SK-N-SH treated with all-trans-retinoic acid at 6 μM for 48 hours (cell line): ENCODE measurements at regions not wholly inside any gene's neighbourhood (a gene's known extent, or its start where the extent isn't known, plus 50 kb on each side); places are given as distances from the start of the nearest gene placed in this dataset.

ENCODE experiments used
- ATAC-seq: fragments of 200-7000 bp; cut with Tn5 transposase; 3 replicates; pipeline ENCODE4 v1.9.1; 2020; ENCODE audit warnings: mild to moderate bottlenecking, moderate library complexity
- ARNTL ChIP-seq: fragments of 450-650 bp; formaldehyde crosslinking; IDR thresholded peaks from 2 replicates; pipeline ENCODE4 v1.5.0; 2020; ENCODE audit warnings: low read depth, mild to moderate bottlenecking, moderate library complexity, borderline replicate concordance
- BACH2 ChIP-seq: fragments of 250-450 bp; sonication (Bioruptor Pico); IDR thresholded peaks from 2 replicates; pipeline ENCODE4 v1.9.0; 2021; ENCODE audit warnings: mild to moderate bottlenecking, borderline replicate concordance
- CSRNP3 ChIP-seq: fragments of 250-450 bp; sonication (Bioruptor Pico); IDR thresholded peaks from 2 replicates; pipeline ENCODE4 v1.5.1; 2021; ENCODE audit warnings: mild to moderate bottlenecking, moderate library complexity
- ESRRG ChIP-seq: fragments of 250-450 bp; sonication (Bioruptor Pico); IDR thresholded peaks from 2 replicates; pipeline ENCODE4 v1.6.1; 2021; ENCODE audit warnings: mild to moderate bottlenecking
- GLIS3 ChIP-seq: fragments of 250-450 bp; sonication (Bioruptor Pico); IDR thresholded peaks from 2 replicates; pipeline ENCODE4 v1.5.0; 2020; ENCODE audit warnings: mild to moderate bottlenecking, moderate library complexity
- ISL1 ChIP-seq: fragments of 250-450 bp; sonication (Bioruptor Pico); IDR thresholded peaks from 2 replicates; pipeline ENCODE4 v2.1.2; 2022; ENCODE audit warnings: mild to moderate bottlenecking, moderate library complexity
- OSR1 ChIP-seq: fragments of 250-450 bp; sonication (Bioruptor Pico); IDR thresholded peaks from 2 replicates; pipeline ENCODE4 v1.8.0; 2022; ENCODE audit warnings: moderate library complexity, mild to moderate bottlenecking, inconsistent platforms
- PPARA ChIP-seq: fragments of 250-450 bp; sonication (Bioruptor Pico); IDR thresholded peaks from 2 replicates; pipeline ENCODE4 v1.5.0; 2020; ENCODE audit warnings: mild to moderate bottlenecking, borderline replicate concordance
- RARB ChIP-seq: fragments of 250-450 bp; sonication (Bioruptor Pico); IDR thresholded peaks from 2 replicates; pipeline ENCODE4 v1.8.0; 2021; ENCODE audit warnings: mild to moderate bottlenecking, moderate library complexity
- TCF4 ChIP-seq: fragments of 250-450 bp; sonication (Bioruptor Pico); IDR thresholded peaks from 2 replicates; pipeline ENCODE4 v1.8.0; 2021; ENCODE audit warnings: mild to moderate bottlenecking, moderate library complexity, borderline replicate concordance
- TOX ChIP-seq: fragments of 250-450 bp; sonication (Bioruptor Pico); IDR thresholded peaks from 2 replicates; pipeline ENCODE4 v1.8.0; 2021; ENCODE audit warnings: mild to moderate bottlenecking, moderate library complexity, borderline replicate concordance
- ZFP3 ChIP-seq: fragments of 250-450 bp; sonication (Bioruptor Pico); IDR thresholded peaks from 2 replicates; pipeline ENCODE4 v1.5.0; 2020; ENCODE audit warnings: mild to moderate bottlenecking, moderate library complexity
- ZFP30 ChIP-seq: fragments of 450-650 bp; formaldehyde crosslinking; IDR thresholded peaks from 2 replicates; pipeline ENCODE4 v1.5.0; 2022; ENCODE audit warnings: mild to moderate bottlenecking, moderate library complexity
- ZNF565 ChIP-seq: fragments of 450-650 bp; formaldehyde crosslinking; conservative IDR thresholded peaks from 2 replicates; pipeline ENCODE4 v1.5.0; 2020; ENCODE audit warnings: low read depth, mild to moderate bottlenecking, moderate library complexity
- TF ChIP-seq, protein P1 (sequence below): fragments of 250-450 bp; sonication (Bioruptor Pico); IDR thresholded peaks from 2 replicates; pipeline ENCODE4 v1.8.0; 2021; ENCODE audit warnings: low read depth, mild to moderate bottlenecking, moderate library complexity, borderline replicate concordance
- TF ChIP-seq, protein P2 (sequence below): fragments of 250-450 bp; sonication (Bioruptor Pico); IDR thresholded peaks from 2 replicates; pipeline ENCODE4 v1.8.0; 2020; ENCODE audit warnings: mild to moderate bottlenecking, moderate library complexity, borderline replicate concordance
- TF ChIP-seq, protein P3 (sequence below): fragments of 250-450 bp; sonication (Bioruptor Pico); IDR thresholded peaks from 2 replicates; pipeline ENCODE4 v1.5.0; 2020; ENCODE audit warnings: mild to moderate bottlenecking, moderate library complexity

GRCh38 chr1:98328855-98329254 is 332.7 kb upstream of the SNX7 start:
- no peak for TF ChIP-seq TCF4 (CRISPR knock-in tag)
- no peak for TF ChIP-seq ZFP30 (CRISPR knock-in tag)
- TF ChIP-seq RARB (CRISPR knock-in tag) = no peak
- TF ChIP-seq PPARA = no peak
- TF ChIP-seq TOX (CRISPR knock-in tag) = no peak
- TF ChIP-seq, protein P1, sequence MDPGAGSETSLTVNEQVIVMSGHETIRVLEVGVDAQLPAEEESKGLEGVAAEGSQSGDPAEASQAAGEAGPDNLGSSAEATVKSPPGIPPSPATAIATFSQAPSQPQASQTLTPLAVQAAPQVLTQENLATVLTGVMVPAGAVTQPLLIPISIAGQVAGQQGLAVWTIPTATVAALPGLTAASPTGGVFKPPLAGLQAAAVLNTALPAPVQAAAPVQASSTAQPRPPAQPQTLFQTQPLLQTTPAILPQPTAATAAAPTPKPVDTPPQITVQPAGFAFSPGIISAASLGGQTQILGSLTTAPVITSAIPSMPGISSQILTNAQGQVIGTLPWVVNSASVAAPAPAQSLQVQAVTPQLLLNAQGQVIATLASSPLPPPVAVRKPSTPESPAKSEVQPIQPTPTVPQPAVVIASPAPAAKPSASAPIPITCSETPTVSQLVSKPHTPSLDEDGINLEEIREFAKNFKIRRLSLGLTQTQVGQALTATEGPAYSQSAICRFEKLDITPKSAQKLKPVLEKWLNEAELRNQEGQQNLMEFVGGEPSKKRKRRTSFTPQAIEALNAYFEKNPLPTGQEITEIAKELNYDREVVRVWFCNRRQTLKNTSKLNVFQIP = no peak
- TF ChIP-seq, protein P2, sequence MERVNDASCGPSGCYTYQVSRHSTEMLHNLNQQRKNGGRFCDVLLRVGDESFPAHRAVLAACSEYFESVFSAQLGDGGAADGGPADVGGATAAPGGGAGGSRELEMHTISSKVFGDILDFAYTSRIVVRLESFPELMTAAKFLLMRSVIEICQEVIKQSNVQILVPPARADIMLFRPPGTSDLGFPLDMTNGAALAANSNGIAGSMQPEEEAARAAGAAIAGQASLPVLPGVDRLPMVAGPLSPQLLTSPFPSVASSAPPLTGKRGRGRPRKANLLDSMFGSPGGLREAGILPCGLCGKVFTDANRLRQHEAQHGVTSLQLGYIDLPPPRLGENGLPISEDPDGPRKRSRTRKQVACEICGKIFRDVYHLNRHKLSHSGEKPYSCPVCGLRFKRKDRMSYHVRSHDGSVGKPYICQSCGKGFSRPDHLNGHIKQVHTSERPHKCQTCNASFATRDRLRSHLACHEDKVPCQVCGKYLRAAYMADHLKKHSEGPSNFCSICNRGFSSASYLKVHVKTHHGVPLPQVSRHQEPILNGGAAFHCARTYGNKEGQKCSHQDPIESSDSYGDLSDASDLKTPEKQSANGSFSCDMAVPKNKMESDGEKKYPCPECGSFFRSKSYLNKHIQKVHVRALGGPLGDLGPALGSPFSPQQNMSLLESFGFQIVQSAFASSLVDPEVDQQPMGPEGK (CRISPR knock-in tag) = no peak
- no peak for TF ChIP-seq ESRRG (CRISPR knock-in tag)
- no peak for TF ChIP-seq ZNF565
- TF ChIP-seq, protein P3, sequence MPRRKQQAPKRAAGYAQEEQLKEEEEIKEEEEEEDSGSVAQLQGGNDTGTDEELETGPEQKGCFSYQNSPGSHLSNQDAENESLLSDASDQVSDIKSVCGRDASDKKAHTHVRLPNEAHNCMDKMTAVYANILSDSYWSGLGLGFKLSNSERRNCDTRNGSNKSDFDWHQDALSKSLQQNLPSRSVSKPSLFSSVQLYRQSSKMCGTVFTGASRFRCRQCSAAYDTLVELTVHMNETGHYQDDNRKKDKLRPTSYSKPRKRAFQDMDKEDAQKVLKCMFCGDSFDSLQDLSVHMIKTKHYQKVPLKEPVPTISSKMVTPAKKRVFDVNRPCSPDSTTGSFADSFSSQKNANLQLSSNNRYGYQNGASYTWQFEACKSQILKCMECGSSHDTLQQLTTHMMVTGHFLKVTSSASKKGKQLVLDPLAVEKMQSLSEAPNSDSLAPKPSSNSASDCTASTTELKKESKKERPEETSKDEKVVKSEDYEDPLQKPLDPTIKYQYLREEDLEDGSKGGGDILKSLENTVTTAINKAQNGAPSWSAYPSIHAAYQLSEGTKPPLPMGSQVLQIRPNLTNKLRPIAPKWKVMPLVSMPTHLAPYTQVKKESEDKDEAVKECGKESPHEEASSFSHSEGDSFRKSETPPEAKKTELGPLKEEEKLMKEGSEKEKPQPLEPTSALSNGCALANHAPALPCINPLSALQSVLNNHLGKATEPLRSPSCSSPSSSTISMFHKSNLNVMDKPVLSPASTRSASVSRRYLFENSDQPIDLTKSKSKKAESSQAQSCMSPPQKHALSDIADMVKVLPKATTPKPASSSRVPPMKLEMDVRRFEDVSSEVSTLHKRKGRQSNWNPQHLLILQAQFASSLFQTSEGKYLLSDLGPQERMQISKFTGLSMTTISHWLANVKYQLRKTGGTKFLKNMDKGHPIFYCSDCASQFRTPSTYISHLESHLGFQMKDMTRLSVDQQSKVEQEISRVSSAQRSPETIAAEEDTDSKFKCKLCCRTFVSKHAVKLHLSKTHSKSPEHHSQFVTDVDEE (CRISPR knock-in tag) = no peak
- TF ChIP-seq ZFP3 (CRISPR knock-in tag) = no peak
- no peak for TF ChIP-seq ISL1 (CRISPR knock-in tag)
- no peak for TF ChIP-seq CSRNP3
- TF ChIP-seq GLIS3 (CRISPR knock-in tag) = no peak
- TF ChIP-seq OSR1 (CRISPR knock-in tag) = no peak
- TF ChIP-seq, all 23 proteins: peak for 0
- ATAC-seq = no peak

DNA sequence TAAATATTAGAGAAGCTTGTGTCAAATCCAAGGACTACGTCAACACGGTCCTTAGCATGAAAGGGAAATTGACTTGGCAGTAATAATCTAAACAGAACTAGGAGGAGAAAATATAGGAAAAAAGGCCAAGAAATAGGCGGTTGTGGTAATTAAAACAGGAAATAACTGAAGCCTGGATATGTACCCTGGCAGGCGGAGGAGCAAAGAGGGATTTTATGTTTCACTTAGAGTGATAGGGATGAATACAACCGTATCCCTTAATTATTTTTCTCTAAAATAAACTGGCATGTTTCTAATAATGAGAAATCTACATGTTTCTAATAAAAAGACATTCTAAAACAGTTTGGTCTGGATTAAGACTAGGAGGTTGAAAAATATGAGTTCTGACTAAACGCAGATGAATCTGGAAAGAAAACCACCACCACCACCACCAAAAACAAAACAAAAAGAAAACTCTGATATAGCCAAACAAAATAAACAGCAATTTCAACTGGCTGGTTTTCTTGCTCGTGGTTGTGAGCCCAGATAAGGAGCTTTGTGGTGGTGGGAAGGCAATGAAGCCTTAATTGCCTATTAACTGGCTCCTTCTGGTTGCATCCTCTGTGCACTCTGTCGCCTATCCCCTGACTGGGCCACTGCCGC is 334.2 kb upstream of the SNX7 start:
- ATAC-seq = no peak
- TF ChIP-seq ESRRG (CRISPR knock-in tag) (no peak), ARNTL (CRISPR knock-in tag) (no peak), ZFP30 (CRISPR knock-in tag) (no peak), ZFP3 (CRISPR knock-in tag) (no peak), RARB (CRISPR knock-in tag) (no peak), PPARA (no peak), BACH2 (CRISPR knock-in tag) (no peak)
- TF ChIP-seq, protein P2 (CRISPR knock-in tag) = no peak

DNA sequence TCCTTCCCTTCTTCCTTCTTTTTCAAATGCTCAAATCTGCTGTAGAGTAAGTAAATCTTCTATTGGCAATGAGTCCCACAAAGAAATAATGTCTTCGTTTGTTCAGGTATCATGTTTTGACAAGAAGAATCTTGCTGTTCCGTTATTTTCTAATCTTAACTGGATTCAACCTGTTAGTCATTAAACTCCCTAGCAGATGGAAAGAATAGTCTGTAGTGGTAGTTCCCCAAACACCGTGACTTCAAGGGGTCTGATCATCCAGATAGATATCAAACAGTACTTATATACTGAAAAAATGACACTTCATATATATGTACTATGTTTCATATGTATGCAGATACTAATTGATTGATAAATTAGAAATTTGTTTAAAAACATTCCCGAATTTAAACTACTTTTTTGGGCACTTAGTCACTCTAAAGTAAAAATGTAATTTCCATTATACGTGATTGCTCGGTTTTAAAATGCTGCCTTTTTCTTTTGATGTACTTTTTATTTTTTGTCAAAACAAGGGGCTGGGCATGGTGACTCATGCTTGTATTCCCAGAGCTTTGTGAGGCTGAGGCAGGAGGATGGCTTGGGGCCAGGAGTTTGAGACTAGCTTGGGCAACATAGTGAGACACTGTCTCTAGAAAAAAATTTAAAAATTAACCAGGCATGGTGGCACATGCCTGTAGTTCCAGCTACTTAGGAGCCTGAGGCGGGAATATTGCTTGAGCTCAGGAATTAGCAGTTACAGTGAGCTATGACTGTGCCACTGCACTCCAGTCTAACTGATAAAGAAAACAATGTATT is 335.7 kb upstream of the SNX7 start:
- ATAC-seq = peak; percentile 52
- TF ChIP-seq, protein P1 = no peak
- TF ChIP-seq BACH2 (CRISPR knock-in tag) (no peak), TOX (CRISPR knock-in tag) (no peak), OSR1 (CRISPR knock-in tag) (no peak), CSRNP3 (no peak)
- TF ChIP-seq, protein P3 (CRISPR knock-in tag) = no peak
